GM12873 (cell line): ENCODE measurements at regions not wholly inside any gene's neighbourhood (a gene's known extent, or its start where the extent isn't known, plus 50 kb on each side); places are given as distances from the start of the nearest gene placed in this dataset.

Experiments
- TF ChIP-seq, protein P1 (sequence below): IDR thresholded peaks from 2 replicates; pipeline ENCODE4 v1.5.1; 2012; ENCODE audit warnings: low read depth, mild to moderate bottlenecking, moderate library complexity, low read length, control low read depth; ENCODE audit not compliant: insufficient read depth; ENCODE audit errors: missing control alignments

DNA sequence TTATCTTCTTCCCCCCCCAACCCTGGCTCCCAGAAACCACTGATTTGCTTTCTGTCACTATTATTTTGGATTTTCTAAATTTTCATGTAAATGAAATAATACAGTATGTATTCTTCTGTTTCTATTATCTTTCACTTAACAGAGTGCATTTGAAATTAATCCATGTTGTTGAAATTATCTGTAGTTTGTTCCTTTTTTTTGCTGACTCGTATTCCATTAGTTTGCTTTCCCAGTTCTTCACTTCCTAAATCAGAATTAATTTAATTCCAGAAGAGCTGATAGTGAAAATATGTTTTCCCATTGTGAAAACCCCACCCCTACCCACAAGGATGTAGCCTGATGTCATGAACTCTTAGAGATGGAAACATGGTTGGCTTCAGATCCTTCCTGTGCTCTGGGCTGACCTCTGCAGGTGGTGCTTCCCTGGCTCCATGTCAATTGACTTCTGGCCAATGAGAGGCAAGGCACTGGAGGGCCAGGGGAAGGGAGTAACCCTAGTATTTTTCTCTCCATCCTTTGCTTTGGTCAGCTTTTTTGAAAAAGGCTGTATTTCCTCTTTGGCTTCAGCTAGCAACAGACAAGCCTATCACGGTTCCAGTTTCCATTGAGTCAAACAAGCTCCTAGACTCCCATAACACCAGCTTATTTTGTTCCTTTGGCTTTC, 244.4 kb upstream of the HSF2 start:
- TF ChIP-seq, protein P1, sequence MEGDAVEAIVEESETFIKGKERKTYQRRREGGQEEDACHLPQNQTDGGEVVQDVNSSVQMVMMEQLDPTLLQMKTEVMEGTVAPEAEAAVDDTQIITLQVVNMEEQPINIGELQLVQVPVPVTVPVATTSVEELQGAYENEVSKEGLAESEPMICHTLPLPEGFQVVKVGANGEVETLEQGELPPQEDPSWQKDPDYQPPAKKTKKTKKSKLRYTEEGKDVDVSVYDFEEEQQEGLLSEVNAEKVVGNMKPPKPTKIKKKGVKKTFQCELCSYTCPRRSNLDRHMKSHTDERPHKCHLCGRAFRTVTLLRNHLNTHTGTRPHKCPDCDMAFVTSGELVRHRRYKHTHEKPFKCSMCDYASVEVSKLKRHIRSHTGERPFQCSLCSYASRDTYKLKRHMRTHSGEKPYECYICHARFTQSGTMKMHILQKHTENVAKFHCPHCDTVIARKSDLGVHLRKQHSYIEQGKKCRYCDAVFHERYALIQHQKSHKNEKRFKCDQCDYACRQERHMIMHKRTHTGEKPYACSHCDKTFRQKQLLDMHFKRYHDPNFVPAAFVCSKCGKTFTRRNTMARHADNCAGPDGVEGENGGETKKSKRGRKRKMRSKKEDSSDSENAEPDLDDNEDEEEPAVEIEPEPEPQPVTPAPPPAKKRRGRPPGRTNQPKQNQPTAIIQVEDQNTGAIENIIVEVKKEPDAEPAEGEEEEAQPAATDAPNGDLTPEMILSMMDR: no peak

DNA sequence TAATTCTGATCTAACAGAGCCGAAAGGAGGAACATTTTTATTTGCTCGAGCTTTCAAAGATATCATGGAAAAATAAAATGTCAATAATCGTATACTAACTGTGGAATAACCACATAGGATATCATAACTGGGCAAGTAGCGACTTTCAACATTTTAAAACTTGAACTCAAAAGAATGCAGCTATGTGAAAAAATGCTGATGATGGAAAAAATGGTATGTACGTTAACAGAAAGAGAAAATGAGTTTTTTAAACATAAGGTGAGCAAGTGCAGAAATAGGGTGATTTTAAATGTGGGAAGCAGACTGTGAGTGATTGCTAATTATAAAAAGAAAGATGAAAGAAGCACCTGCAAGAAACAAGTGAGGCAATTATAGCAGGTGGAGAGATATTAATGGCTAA, 238.3 kb upstream of the HSF2 start:
- TF ChIP-seq, protein P1: no peak

DNA sequence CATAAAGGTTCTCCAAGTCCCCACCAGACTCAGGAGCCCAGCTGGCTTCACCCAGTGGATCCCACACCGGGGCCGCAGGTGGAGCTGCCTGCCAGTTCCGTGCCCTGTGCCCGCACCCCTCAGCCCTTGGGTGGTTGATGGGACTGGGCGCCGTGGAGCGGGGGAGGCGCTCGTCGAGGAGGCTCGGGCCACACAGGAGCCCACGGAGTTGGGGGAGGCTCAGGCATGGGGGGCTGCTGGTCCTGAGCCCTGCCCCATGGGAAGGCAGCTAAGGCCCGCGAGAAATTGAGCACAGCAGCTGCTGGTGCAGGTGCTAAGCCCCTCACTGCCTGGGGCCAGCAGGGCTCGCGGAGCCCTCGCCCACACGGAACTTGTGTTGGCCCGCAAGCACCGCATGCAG, 234.4 kb upstream of the HSF2 start:
- TF ChIP-seq, protein P1: no peak

DNA sequence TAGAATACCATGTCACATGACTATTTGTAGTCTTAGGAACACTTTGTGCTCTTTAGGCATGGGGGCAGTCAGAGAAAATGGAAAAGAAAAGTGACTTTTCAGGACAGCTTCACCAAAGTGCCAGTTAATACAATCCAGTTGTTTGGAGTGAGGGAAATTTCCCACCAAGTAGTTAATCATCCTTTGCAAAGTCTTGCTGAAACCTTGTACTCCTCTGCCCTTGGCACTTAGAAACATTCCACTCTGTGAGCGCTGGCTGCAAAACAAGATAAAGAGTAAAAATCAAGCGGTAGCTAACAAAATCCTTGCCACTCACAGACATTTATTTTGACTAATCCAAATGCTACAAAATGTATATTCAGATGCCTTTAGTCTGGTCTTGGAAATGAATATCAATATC, 229.2 kb upstream of the HSF2 start:
- TF ChIP-seq, protein P1: no peak

DNA sequence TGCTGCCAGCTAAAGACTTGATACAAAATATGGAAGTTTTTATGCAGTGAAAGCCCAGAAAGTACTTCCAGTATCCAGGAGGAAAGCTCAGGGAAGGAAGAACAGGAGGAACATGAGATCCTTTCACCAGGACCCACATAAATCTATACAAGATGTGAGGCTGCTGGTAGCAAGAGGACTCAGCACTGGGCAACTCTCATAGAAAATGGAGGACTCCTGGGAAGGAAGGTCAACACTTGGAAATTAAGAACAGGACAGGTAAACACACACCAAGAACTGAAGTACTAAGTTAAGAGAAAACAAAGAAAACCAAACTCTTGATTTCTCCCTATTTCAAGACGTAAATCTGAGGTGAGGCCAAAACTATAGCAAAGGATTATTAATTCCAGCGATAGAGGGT, 220.5 kb upstream of the HSF2 start:
- TF ChIP-seq, protein P1: no peak

DNA sequence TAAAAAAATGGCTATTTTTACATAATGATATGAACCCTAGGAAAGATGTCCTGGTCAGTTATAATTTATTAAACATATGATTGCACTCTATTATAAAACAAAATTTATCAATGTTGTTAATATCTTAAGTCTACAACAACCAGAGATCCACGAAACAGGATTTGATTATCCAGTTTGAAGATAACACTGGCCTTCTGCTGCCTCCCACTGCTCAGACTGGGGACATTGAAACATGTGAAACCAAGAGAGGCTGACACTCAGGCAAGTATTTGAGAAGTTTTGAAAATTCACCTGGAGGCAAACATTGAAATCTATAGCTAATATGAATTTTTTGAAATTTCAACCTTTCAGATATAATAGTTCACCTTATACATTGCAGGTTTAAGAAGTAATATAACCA, 219.3 kb upstream of the HSF2 start:
- TF ChIP-seq, protein P1: no peak

DNA sequence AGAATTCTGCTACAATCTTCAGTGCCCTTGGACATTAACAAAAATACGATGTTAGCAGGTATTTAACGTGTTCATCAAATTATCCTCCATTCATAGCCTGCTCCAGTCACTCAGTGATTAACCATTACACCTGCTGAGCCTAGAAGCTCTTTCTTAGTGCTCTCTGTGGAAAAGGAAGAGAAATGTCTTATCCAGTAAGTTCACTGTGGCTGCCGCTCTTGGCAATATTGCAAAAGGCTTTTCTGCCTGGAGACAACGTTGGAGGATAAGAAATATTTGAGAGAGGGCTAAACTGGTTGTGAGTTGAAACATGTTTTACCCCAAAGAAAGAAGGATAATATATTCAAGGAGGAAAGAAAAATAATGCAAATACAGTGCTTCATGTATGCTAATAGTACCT, 217.4 kb upstream of the HSF2 start:
- TF ChIP-seq, protein P1: no peak
